HuH-7 (cell line): ENCODE measurements at regions not wholly inside any gene's neighbourhood (a gene's known extent, or its start where the extent isn't known, plus 50 kb on each side); places are given as distances from the start of the nearest gene placed in this dataset.
"Not testable (repeated sequence)": the region's sequence is repeated elsewhere in the genome, so short reads cannot be mapped to it uniquely, and the experiment has no call there.

ENCODE experiments used
- DNase-seq: peaks from one replicate; pipeline ENCODE4 v3.0.0; 2011; ENCODE audit warnings: low spot score

DNA sequence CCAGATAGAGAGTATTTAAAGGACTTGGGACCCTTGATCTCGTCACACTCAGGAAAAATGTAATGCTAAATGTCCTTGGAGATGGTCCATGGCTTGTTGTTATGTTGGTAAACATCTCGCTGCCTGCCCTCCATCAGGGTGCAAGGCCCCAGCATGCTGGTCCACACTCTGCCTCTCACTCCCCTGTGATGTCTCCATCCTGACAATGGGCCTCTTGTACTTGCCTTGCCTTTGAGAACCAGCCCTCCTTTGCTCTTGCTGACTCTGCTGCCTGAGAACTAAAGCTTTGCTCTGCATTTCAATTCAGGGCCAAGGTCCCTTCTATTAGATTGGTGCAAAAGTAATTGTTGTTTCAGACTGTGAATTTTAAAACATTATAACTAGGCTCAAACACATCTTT, 131.0 kb upstream of the LMNTD1 start:
- DNase-seq, result no peak

- DNase-seq, result no peak
Observed at GRCh38 chr12:25686351-25686750, 133.3 kb upstream of the LMNTD1 start.

DNA sequence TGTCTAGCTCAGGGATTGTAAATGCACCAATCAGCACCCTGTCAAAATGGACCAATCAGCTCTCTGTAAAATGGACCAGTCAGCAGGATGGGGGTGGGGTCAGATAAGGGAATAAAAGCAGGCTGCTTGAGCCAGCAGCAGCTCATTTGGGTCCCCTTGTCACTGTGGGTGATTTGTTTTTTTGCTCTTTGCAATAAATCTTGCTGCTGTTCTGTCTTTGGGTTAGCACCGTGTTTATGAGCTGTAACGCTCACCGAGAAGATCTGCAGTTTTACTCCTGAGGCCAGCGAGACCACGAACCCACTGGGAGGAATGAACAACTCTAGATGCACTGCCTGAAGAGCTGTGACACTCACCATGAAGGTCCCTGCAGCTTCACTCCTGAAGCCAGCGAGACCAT, 134.1 kb upstream of the LMNTD1 start:
- no peak for DNase-seq

DNA sequence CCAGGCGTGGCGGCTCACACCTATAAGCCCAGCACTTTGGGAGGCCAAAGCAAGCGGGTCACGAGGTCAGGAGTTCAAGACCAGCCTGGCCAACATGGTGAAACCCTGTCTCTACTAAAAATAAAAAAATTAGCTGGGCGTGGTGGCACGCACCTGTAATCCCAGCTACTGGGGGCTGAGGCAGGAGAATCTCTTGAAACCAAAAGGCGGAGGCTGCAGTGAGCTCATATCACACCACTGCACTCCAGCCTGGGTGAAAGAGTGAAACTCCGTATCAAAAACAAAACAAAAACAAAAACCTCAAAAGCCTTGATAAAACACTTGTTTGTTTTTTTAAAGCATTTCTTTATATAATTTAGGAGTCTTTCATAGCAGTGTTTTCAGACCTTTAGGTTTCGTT, 135.8 kb upstream of the LMNTD1 start:
- not testable (repeated sequence) for DNase-seq

- no peak for DNase-seq
Observed at GRCh38 chr12:25689996-25690501, 137.0 kb upstream of the LMNTD1 start.

DNA sequence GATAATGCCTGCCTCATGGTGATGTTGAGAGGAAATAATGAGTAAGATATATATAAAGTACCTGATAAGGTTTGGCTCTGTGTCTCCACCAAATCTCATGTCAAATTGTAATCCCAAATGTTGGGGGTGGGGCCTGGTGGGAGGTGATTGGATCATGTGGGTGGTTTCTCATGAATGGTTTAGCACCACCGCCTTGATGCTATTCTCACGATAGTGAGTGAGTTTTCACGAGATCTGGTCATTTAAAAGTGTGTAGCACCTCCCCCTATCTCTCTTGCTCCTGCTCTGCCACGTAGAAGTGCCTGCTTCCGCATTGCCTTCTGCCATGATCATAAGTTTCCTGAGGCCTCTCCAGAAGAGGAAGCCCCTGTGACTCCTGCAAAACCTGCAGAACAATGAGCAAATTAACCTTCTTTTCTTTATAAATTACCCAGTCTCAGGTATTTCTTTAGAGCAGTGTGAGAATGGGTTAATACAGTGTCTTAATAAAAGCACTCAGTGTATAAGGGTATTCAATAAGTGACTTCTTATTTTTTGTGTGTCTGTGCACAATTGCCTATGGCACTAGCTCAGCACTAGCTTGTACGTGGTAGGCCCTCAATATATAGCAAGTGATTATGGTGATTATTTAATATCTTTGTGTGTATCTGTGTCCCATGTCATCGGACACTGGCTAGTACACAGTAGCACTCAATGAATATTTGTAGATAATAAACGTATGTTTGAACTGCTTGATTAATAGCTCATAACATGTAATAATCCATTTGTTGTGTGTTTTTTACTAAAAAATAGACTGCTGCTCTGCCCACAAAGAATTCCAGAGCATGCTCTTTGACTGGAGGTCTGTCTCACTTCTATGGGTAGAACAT, 138.1 kb upstream of the LMNTD1 start:
- DNase-seq, result no peak

DNA sequence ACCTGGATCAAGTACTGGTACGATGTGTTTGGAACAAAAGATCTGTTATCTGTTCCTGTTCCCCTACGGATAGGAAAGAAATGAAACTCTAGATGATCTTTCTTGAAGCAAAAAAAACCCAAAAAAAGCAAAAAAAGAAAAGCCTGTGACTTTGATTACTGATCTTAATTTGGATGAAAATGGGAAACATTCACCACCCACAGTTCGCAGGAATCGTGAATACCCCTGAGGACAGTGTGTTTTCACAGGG, 138.7 kb upstream of the LMNTD1 start:
- DNase-seq, result no peak

DNA sequence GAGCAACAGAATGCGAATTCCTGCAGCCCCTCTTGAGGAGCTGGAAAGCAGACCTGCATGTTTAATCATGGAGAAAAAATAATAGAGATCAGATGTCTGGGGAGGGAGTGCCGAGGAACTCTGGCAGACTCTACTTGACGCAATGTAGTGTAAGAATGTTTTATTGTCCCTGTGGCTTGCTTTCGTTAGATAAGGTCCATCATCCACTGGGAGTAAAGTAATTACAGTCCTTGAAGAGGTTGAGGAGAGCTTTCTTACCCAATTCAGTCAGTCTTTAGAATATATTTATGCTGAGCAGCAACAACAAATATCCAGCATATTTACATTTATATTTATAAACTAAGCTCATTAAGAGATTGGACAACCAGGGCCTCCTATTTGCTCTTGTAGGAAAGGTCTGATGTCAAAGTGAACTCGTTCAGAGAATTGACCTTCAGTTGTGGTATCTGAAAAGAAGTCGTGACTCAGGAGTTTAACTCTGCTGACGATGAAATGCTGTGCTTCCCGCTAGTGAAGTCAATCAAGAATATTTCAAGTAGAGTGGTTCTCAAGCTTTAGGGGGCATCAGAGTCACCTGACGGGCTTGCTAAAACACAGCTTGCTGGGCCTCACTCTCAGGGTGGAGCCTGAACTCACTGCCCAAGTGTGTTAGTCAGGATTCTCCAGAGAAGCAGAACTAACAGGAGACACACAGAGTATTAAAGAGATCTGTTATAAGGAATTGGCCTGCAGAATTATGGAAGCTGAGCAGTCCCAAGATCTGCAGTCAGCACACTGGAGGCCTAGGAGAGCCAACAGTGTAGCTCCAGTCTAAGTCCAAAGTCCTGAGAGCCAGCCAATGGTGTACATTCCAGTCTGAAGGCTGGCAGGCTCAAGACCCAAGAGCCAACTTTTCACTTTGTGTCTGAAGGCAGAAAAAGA, 139.3 kb upstream of the LMNTD1 start:
- DNase-seq, result peak; percentile 26

DNA sequence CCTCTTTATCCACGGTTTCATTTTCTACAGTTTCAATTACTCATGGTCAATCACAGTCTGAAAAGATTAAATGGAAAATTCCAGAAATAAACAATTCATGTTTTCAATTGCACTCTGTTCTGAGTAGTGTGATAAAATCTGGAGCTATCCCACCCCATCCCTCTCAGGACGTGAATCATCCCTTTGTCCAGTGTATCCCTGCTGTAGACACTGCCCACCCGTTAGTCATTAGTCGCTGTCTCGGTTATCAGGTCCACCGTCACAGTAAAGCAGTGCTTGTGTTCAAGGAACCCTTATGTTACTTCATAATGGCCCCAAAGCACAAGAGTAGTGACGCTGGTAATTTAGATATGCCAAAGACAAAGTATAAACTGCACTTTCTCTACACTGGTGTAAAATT, 141.0 kb upstream of the LMNTD1 start:
- no peak for DNase-seq

GRCh38 chr12:25695574-25695973, 142.5 kb upstream of the LMNTD1 start:
- DNase-seq, result no peak

DNA sequence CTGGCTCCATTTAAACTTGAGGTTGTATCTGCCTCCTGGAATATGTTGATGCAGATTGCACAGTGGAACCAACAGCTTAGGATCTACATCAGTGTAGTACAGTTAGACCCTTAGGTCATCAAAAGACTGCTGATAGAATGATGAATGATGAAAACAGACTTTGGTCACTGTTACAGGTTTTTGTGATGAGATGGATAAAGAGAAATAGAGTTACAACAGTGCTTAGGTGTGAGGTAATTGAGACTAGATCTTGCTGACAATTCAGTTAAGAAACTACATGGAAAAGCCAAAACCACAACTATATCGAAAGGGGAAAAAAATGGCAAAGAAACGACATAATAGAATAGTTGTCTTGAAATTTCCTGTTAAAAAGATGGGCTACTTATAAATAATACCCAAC, 145.7 kb upstream of the LMNTD1 start:
- no peak for DNase-seq

DNA sequence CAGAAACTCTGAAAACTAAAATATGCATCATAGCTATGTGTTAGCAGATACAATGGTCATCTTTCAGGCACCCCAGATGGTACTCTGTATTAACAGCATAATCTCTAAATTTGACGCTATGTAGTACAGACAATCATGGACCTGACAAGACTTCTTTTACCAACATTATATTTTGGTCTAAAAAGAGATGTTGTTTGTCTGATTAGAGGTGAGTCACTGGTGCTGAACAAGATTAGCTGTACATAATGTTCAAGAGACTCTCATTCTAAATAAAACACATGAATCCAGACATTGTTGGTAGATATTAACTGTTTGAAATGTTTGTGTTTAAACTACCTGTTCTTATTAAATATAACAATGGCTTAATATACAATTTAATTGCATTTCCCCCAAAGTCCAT, 146.4 kb upstream of the LMNTD1 start:
- no peak for DNase-seq

- DNase-seq, result no peak
Observed at GRCh38 chr12:25701290-25701689, 148.2 kb upstream of the LMNTD1 start.

DNA sequence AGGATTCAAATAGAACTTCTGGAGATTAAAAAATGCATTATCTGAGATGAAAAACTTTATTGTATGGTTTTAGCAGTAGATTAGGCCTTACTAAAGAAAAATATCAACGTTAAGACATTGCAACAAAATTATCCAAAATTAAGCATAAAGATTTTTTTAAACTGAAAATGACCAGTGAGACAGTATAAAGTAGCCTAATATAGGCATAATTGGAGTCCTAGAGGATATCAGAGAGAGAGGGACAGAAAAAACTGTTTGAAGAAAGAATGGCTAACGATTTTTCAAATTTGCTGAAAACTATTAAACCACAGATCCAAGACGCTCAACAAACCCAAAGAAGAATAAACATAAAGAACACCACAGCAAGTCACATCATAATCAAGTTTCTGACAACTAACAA, 149.5 kb upstream of the LMNTD1 start:
- no peak for DNase-seq

DNA sequence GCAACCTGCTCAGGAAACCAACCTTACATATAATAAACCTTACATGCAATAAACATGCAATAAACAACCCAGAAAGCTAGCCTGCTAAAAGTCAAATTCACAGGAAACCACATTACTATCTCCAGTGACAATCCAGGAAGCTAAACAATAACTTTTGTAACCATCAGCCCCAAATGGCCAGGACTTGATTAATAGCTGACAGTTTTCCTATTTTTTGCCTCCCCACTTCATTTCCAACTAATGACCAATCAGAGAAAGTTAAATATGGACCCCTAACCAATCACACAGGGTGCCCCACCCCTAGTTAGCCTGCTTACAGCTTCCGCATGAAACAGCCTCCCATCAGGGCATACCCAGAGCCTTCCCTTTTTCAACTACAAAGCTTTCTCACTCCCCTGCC, 152.2 kb upstream of the LMNTD1 start:
- DNase-seq, result no peak

- DNase-seq, result not testable (repeated sequence)
Observed at GRCh38 chr12:25706646-25707045, 153.6 kb upstream of the LMNTD1 start.

DNA sequence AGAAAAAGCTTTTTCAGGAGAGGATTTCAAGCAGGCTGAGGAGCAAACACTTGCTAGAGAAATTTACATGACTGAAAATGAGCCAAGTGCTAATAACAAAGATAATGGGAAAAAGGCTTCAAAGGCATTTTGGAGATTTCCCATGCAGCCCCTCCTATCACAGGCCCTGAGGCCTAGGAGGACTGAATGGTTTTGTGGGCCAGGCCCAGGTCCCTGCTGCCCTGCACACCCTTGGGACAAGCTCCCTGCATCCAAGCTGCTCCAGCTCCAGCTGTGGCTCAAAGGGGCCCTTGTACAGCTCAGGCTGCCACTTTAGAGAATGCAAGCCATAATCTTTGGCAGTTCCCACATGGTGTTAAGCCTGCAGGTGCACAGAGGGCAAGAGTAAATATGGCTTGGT, 154.0 kb upstream of the LMNTD1 start:
- no peak for DNase-seq

- DNase-seq, result no peak
Observed at GRCh38 chr12:25708661-25709060, 155.6 kb upstream of the LMNTD1 start.

GRCh38 chr12:25710128-25710527, 157.0 kb upstream of the LMNTD1 start:
- no peak for DNase-seq

GRCh38 chr12:25710938-25711605, 158.0 kb upstream of the LMNTD1 start:
- not testable (repeated sequence) for DNase-seq

DNA sequence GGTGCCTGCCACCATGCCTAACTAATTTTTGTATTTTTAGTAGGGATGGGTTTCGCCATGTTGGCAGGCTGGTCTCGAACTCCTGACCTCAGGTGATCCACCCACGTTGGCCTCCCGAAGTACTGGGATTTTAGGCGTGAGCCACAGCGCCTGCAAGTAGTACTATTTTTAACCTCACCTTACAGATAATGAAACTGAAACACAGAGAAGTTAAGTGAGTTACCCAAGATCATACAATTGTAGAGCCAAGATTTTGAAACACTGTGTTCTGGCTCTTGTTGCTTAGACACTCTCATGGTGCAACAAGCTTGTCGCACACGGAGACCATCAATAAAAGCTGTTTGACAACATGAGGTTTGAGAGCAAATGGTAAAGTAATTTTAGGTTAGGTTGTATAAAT, 159.1 kb upstream of the LMNTD1 start:
- DNase-seq, result no peak

- no peak for DNase-seq
Observed at GRCh38 chr12:25713264-25713663, 160.2 kb upstream of the LMNTD1 start.
